ENCODE measurements at regions not wholly inside any gene's neighbourhood (a gene's known extent, or its start where the extent isn't known, plus 50 kb on each side); places are given as distances from the start of the nearest gene placed in this dataset.

GRCh38 chr2:123085484-123085883 lies 939.6 kb upstream of the CNTNAP5 start:
- TF ChIP-seq TSC22D4 (tag; IDR thresholded peaks at IDR 0.05) = no peak
- no peak for TF ChIP-seq RNF219 (CRISPR knock-in tag; IDR thresholded peaks at IDR 0.05)
- no peak for TF ChIP-seq CREB1 (IDR thresholded peaks at IDR 0.05)
- TF ChIP-seq CREB1 (CRISPR knock-in tag; IDR thresholded peaks at IDR 0.05) = no peak
- TF ChIP-seq SIN3B (IDR thresholded peaks at IDR 0.05; ENCODE audit: low read depth) = no peak
